K562 (cell line): ENCODE measurements at regions not wholly inside any gene's neighbourhood (a gene's known extent, or its start where the extent isn't known, plus 50 kb on each side); places are given as distances from the start of the nearest gene placed in this dataset.

Experiments used
- ATAC-seq: fragments of 200-7000 bp; cut with Tn5 transposase; 3 replicates; pipeline ENCODE4 v1.9.1; 2020; ENCODE audit warnings: moderate library complexity
- BruUV-seq: library from RNA; stranded (reverse); fragments of 400-500 nt; replicated peaks from 2 replicates; lab custom pipeline; 2021; lab: Mats Ljungman, UMichigan
- CTCF ChIA-PET: fragments of 300-600 bp; formaldehyde crosslinking; extraction: SDS; loops from one replicate; lab custom pipeline; 2021; ENCODE audit warnings: low intra/inter-chr PET ratio; lab: Yijun Ruan, JAX
- POLR2A ChIA-PET: fragments of 300-600, 350-650 bp; sonication (Branson Sonifier 250); formaldehyde crosslinking; extraction: SDS; loops from one replicate; lab custom pipeline; 2021; ENCODE audit warnings: antibody characterized with exemption, inconsistent platforms; lab: Yijun Ruan, JAX
- DNase-seq, 4 experiments: peaks; one replicate each; pipeline versions ENCODE4 v3.0.0 to v3.0.0-alpha.2; 2011 to 2018; ENCODE audit warnings: low spot score in 3 of 4, mixed read lengths in 3 of 4; ENCODE audit errors: extremely low read depth in 1 of 4
- FAIRE-seq: peaks from 2 replicates; lab custom pipeline; 2011; peaks lifted over from hg19 to GRCh38; lab: Jason Lieb, UNC
- H2AFZ ChIP-seq: 2 replicates; pipeline ENCODE4 v1.6.0; 2011; ENCODE audit warnings: low read depth, low read length, control low read depth, inconsistent platforms
- H3K27ac ChIP-seq: fragments of 200-600 bp; 3 replicates; pipeline ENCODE4 v1.8.0; 2011; ENCODE audit warnings: low read depth, mild to moderate bottlenecking, control low read depth, inconsistent platforms, low read length, moderate library complexity, mixed read lengths; ENCODE audit errors: extremely low read depth
- H3K27me3 ChIP-seq, 2 experiments: fragments of 300-600 bp in 1 of 2; 2 replicates in 1 of 2; 3 replicates in 1 of 2; pipeline versions ENCODE4 v1.6.0 to v1.8.0; 2011; ENCODE audit warnings: inconsistent platforms in 2 of 2, low read length in 2 of 2, mild to moderate bottlenecking in 1 of 2, mixed read lengths in 1 of 2, moderate library complexity in 1 of 2; ENCODE audit not compliant: control insufficient read depth in 2 of 2, insufficient read depth in 2 of 2
- H3K36me3 ChIP-seq: fragments of 300-600 bp; 3 replicates; pipeline ENCODE4 v1.8.0; 2011; ENCODE audit warnings: mild to moderate bottlenecking, low read length, inconsistent platforms; ENCODE audit not compliant: control insufficient read depth, insufficient read depth
- H3K4me1 ChIP-seq, 2 experiments: fragments of 200-600 bp in 1 of 2; replicated peaks in 1 of 2; 2 replicates in 1 of 2; 3 replicates in 1 of 2; pipeline versions ENCODE4 v1.5.1 to v1.8.0; 2011; ENCODE audit warnings: inconsistent platforms in 2 of 2, low read length in 2 of 2, mild to moderate bottlenecking in 1 of 2, mixed read lengths in 1 of 2, moderate library complexity in 1 of 2; ENCODE audit not compliant: control insufficient read depth in 2 of 2, insufficient read depth in 2 of 2
- H3K4me2 ChIP-seq: 2 replicates; pipeline ENCODE4 v1.6.1; 2011; ENCODE audit warnings: low read length, control low read depth, inconsistent platforms, mixed read lengths; ENCODE audit not compliant: insufficient read depth
- H3K4me3 ChIP-seq: fragments of 200-600 bp; sonication (generic), shearing (Covaris generic); 2 replicates; pipeline ENCODE4 v1.5.1; 2016; ENCODE audit warnings: control low read depth, inconsistent platforms
- H3K79me2 ChIP-seq: fragments of 200-600 bp; 3 replicates; pipeline ENCODE4 v1.8.0; 2011; ENCODE audit warnings: low read length, inconsistent platforms; ENCODE audit not compliant: control insufficient read depth, insufficient read depth
- H3K9ac ChIP-seq, 2 experiments: 2 replicates each; pipeline versions ENCODE4 v1.6.0 to v1.6.1; 2011; ENCODE audit warnings: low read depth in 2 of 2, low read length in 2 of 2, control low read depth in 1 of 2, inconsistent platforms in 1 of 2, mild to moderate bottlenecking in 1 of 2, mixed read lengths in 1 of 2; ENCODE audit not compliant: insufficient read depth in 1 of 2
- H3K9me1 ChIP-seq: one replicate; pipeline ENCODE4 v1.6.0; 2011; ENCODE audit warnings: inconsistent platforms, mild to moderate bottlenecking, low read length, moderate library complexity; ENCODE audit not compliant: control insufficient read depth, insufficient read depth
- H3K9me3 ChIP-seq: replicated peaks from 2 replicates; pipeline ENCODE4 v1.5.1; 2011; ENCODE audit warnings: low read depth, low read length, inconsistent platforms; ENCODE audit not compliant: control insufficient read depth, insufficient read depth
- H4K20me1 ChIP-seq: replicated peaks from 2 replicates; pipeline ENCODE4 v1.6.1; 2011; ENCODE audit warnings: low read length, inconsistent platforms, mixed read lengths; ENCODE audit not compliant: control insufficient read depth, insufficient read depth
- BACH1 ChIP-seq: fragments of 200-800 bp; sonication (Bioruptor generic); IDR thresholded peaks from 2 replicates; pipeline ENCODE4 v1.6.1; 2016; ENCODE audit warnings: missing genetic modification characterization, missing compliant biosample characterization
- BHLHE40 ChIP-seq: IDR thresholded peaks from 2 replicates; pipeline ENCODE4 v1.6.1; 2011; ENCODE audit warnings: low read length, improper control_type of control experiment
- EGR1 ChIP-seq: fragments of 450-650 bp; conservative IDR thresholded peaks from 2 replicates; pipeline ENCODE4 v1.6.1; 2017; ENCODE audit warnings: mild to moderate bottlenecking
- ESRRA ChIP-seq: fragments of 450-650 bp; IDR thresholded peaks from 2 replicates; pipeline ENCODE4 v1.6.1; 2014; ENCODE audit warnings: low read depth, mild to moderate bottlenecking, moderate library complexity, borderline replicate concordance
- GATA2 ChIP-seq: sonication (generic); formaldehyde crosslinking; IDR thresholded peaks from 2 replicates; pipeline ENCODE4 v1.4.0; 2020; ENCODE audit warnings: mild to moderate bottlenecking, missing genetic modification reagents
- HOXB6 ChIP-seq: fragments of 250-450 bp; sonication (Bioruptor Pico); IDR thresholded peaks from 2 replicates; pipeline ENCODE4 v1.5.1; 2022; ENCODE audit warnings: mild to moderate bottlenecking, borderline replicate concordance
- IRF1 ChIP-seq: sonication (generic); formaldehyde crosslinking; IDR thresholded peaks from 2 replicates; pipeline ENCODE4 v1.8.0; 2022; ENCODE audit warnings: missing genetic modification reagents, mild to moderate bottlenecking, borderline replicate concordance
- KHSRP ChIP-seq: fragments of 450-650 bp; IDR thresholded peaks from 2 replicates; pipeline ENCODE4 v1.6.1; 2017
- KLF16 ChIP-seq: IDR thresholded peaks from 2 replicates; pipeline ENCODE4 v1.6.1; 2016; ENCODE audit warnings: antibody characterized with exemption
- LARP7 ChIP-seq: fragments of 450-650 bp; IDR thresholded peaks from 2 replicates; pipeline ENCODE4 v1.6.1; 2016
- MEIS2 ChIP-seq: fragments of 450-650 bp; IDR thresholded peaks from 2 replicates; pipeline ENCODE4 v1.6.1; 2014; ENCODE audit warnings: mild to moderate bottlenecking; ENCODE audit not compliant: partially characterized antibody
- PCBP2 ChIP-seq: fragments of 200-400 bp; formaldehyde crosslinking; IDR thresholded peaks from 2 replicates; pipeline ENCODE4 v1.6.1; 2018; ENCODE audit warnings: low read length, low read depth, mild to moderate bottlenecking, moderate library complexity; ENCODE audit not compliant: poor library complexity, severe bottlenecking
- POLR2A ChIP-seq: fragments of 450-650 bp; conservative IDR thresholded peaks from 2 replicates; pipeline ENCODE4 v1.6.1; 2016
- SPI1 ChIP-seq: IDR thresholded peaks from 2 replicates; pipeline ENCODE4 v1.6.1; 2011; ENCODE audit warnings: low read depth, low read length, control low read depth, borderline replicate concordance
- TEAD1 ChIP-seq, 2 experiments: fragments of 450-650 bp in 1 of 2; sonication (generic) in 1 of 2; formaldehyde crosslinking; IDR thresholded peaks; 2 replicates each; pipeline versions ENCODE4 v1.4.0 to v1.8.0; 2020 to 2022; ENCODE audit warnings: mild to moderate bottlenecking in 2 of 2, missing genetic modification reagents in 1 of 2
- ZC3H11A ChIP-seq: IDR thresholded peaks from 2 replicates; pipeline ENCODE4 v1.6.1; 2012; ENCODE audit warnings: low read depth, low read length, improper control_type of control experiment
- ZNF146 ChIP-seq: IDR thresholded peaks from one replicate; pipeline ENCODE4 v1.6.1; 2018; ENCODE audit warnings: missing compliant biosample characterization; ENCODE audit not compliant: unreplicated experiment
- ZNF561 ChIP-seq: fragments of 450-650 bp; formaldehyde crosslinking; conservative IDR thresholded peaks from 2 replicates; pipeline ENCODE4 v1.4.0; 2020; ENCODE audit warnings: mild to moderate bottlenecking, moderate library complexity
- ZNF79 ChIP-seq: fragments of 250-450 bp; sonication (Bioruptor Pico); IDR thresholded peaks from 2 replicates; pipeline ENCODE4 v1.4.0; 2020; ENCODE audit warnings: low read depth, mild to moderate bottlenecking, moderate library complexity
- WGBS: fragments of 100-300 bp; shearing (Covaris generic); methylation state at CpG from one replicate; pipeline ENCODE4 v1.1.6; 2016; ENCODE audit warnings: low coverage, mixed read lengths; ENCODE audit not compliant: insufficient coverage; ENCODE audit errors: missing lambda C conversion rate; 5-methylcytosine and 5-hydroxymethylcytosine counted together
- in situ Hi-C: fragments of 300-500 bp; cut with MboI; formaldehyde crosslinking; loops from 4 replicates; pipeline ENCODE4 v1.15.0; 2018; ENCODE audit warnings: inconsistent platforms, mixed read lengths
- intact Hi-C: fragments of 100-400 bp; cut with micrococcal nuclease; formaldehyde crosslinking; loops from 2 replicates; pipeline ENCODE4 v1.14.2; 2022
- TF ChIP-seq, protein P1 (sequence below): sonication (generic); formaldehyde crosslinking; IDR thresholded peaks from 2 replicates; pipeline ENCODE4 v1.8.1; 2023; ENCODE audit warnings: missing genetic modification reagents, mild to moderate bottlenecking, borderline replicate concordance

- H3K9me3 ChIP-seq = no peaks in the 10 kb centered on the region
- no peaks in the 10 kb centered on the region for H3K9me1 ChIP-seq
- FAIRE-seq = no peak
- ATAC-seq = no peak
- intact Hi-C loops = no loop called here
- H2AFZ ChIP-seq = no peak overlapping the region
- no peak overlapping the region for H3K4me2 ChIP-seq
- BruUV-seq = no TSS peak
- no peaks in the 10 kb centered on the region for H3K36me3 ChIP-seq
- H3K27ac ChIP-seq = no peak overlapping the region
- H3K4me3 ChIP-seq = no peak overlapping the region
- 0% methylated on average over 3 of the region's 3 CpGs for WGBS
- POLR2A ChIA-PET = no interaction called here
- H3K79me2 ChIP-seq = no peaks in the 10 kb centered on the region
- CTCF ChIA-PET = no interaction called here
- H3K27me3 ChIP-seq = no peaks in the 10 kb centered on the region
- peak in 3 of 4 experiments; percentile 14 to 20 (median 18) for DNase-seq
- H3K4me1 ChIP-seq = no peaks in the 10 kb centered on the region
- H4K20me1 ChIP-seq = no peaks in the 10 kb centered on the region
- in situ Hi-C loops = no loop called here
- H3K9ac ChIP-seq = no peak overlapping the region
- TF ChIP-seq IRF1 (CRISPR knock-in tag) (no peak), BHLHE40 (no peak), POLR2A (no peak), KLF16 (peak; percentile 38; the same call in 1 of the 2 replicates), TEAD1 (CRISPR knock-in tag; IDR thresholded peaks at IDR 0.05) (0 out of 4 replicates have a peak, but pooled peaks of 1 of the 2 experiments have one; percentile 28), LARP7 (no peak), ESRRA (no peak), PCBP2 (no peak), EGR1 (peak; percentile 62), ZNF146 (CRISPR knock-in tag) (no peak), SPI1 (peak; percentile 32; the same call in 1 of the 2 replicates), BACH1 (tag) (no peak), HOXB6 (CRISPR knock-in tag) (no peak), KHSRP (no peak), GATA2 (CRISPR knock-in tag) (no peak), ZNF561 (no peak), ZNF79 (no peak), MEIS2 (peak; percentile 93), ZC3H11A (no peak)
- TF ChIP-seq, protein P1, sequence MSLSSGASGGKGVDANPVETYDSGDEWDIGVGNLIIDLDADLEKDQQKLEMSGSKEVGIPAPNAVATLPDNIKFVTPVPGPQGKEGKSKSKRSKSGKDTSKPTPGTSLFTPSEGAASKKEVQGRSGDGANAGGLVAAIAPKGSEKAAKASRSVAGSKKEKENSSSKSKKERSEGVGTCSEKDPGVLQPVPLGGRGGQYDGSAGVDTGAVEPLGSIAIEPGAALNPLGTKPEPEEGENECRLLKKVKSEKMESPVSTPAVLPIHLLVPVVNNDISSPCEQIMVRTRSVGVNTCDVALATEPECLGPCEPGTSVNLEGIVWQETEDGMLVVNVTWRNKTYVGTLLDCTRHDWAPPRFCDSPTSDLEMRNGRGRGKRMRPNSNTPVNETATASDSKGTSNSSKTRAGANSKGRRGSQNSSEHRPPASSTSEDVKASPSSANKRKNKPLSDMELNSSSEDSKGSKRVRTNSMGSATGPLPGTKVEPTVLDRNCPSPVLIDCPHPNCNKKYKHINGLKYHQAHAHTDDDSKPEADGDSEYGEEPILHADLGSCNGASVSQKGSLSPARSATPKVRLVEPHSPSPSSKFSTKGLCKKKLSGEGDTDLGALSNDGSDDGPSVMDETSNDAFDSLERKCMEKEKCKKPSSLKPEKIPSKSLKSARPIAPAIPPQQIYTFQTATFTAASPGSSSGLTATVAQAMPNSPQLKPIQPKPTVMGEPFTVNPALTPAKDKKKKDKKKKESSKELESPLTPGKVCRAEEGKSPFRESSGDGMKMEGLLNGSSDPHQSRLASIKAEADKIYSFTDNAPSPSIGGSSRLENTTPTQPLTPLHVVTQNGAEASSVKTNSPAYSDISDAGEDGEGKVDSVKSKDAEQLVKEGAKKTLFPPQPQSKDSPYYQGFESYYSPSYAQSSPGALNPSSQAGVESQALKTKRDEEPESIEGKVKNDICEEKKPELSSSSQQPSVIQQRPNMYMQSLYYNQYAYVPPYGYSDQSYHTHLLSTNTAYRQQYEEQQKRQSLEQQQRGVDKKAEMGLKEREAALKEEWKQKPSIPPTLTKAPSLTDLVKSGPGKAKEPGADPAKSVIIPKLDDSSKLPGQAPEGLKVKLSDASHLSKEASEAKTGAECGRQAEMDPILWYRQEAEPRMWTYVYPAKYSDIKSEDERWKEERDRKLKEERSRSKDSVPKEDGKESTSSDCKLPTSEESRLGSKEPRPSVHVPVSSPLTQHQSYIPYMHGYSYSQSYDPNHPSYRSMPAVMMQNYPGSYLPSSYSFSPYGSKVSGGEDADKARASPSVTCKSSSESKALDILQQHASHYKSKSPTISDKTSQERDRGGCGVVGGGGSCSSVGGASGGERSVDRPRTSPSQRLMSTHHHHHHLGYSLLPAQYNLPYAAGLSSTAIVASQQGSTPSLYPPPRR (CRISPR knock-in tag) = no peak
These were observed 172.7 kb upstream of the CCL2 start for GRCh38 chr17:34082404-34082803.
